HG03139 (cell line): ENCODE measurements at regions not wholly inside any gene's neighbourhood (a gene's known extent, or its start where the extent isn't known, plus 50 kb on each side); places are given as distances from the start of the nearest gene placed in this dataset.

Source experiments
- ATAC-seq: cut with Tn5 transposase; IDR thresholded peaks from one replicate; pipeline ENCODE4 v1.9.1; 2021; ENCODE audit not compliant: unreplicated experiment

GRCh38 chr9:79001012-79001411, 570.8 kb upstream of the TLE4 start:
- ATAC-seq, result no peak

- ATAC-seq, result no peak
Observed at GRCh38 chr9:79003514-79003913, 568.3 kb upstream of the TLE4 start.

GRCh38 chr9:79004032-79004431, 567.7 kb upstream of the TLE4 start:
- ATAC-seq, result no peak

GRCh38 chr9:79006546-79006945, 565.2 kb upstream of the TLE4 start:
- no peak for ATAC-seq

GRCh38 chr9:79007701-79008483, 563.9 kb upstream of the TLE4 start:
- ATAC-seq, result peak; percentile 85

GRCh38 chr9:79008916-79009315, 562.8 kb upstream of the TLE4 start:
- no peak for ATAC-seq

- ATAC-seq, result no peak
Observed at GRCh38 chr9:79011461-79011860, 560.3 kb upstream of the TLE4 start.

GRCh38 chr9:79012561-79012960, 559.2 kb upstream of the TLE4 start:
- ATAC-seq, result no peak

- no peak for ATAC-seq
Observed at GRCh38 chr9:79013715-79014610, 557.8 kb upstream of the TLE4 start.

- no peak for ATAC-seq
Observed at GRCh38 chr9:79014929-79015699, 556.7 kb upstream of the TLE4 start.

- ATAC-seq, result no peak
Observed at GRCh38 chr9:79015951-79016350, 555.8 kb upstream of the TLE4 start.

GRCh38 chr9:79020276-79020675, 551.5 kb upstream of the TLE4 start:
- no peak for ATAC-seq

GRCh38 chr9:79021084-79021483, 550.7 kb upstream of the TLE4 start:
- no peak for ATAC-seq

- ATAC-seq, result no peak
Observed at GRCh38 chr9:79023134-79023580, 548.6 kb upstream of the TLE4 start.

- peak; percentile 42 for ATAC-seq
Observed at GRCh38 chr9:79026316-79026715, 545.4 kb upstream of the TLE4 start.

- no peak for ATAC-seq
Observed at GRCh38 chr9:79028101-79028500, 543.7 kb upstream of the TLE4 start.

GRCh38 chr9:79034583-79034982, 537.2 kb upstream of the TLE4 start:
- ATAC-seq, result no peak

- ATAC-seq, result no peak
Observed at GRCh38 chr9:79037338-79037737, 534.4 kb upstream of the TLE4 start.

GRCh38 chr9:79040671-79041070, 531.1 kb upstream of the TLE4 start:
- ATAC-seq, result no peak

GRCh38 chr9:79041266-79041665, 530.5 kb upstream of the TLE4 start:
- ATAC-seq, result no peak

- ATAC-seq, result no peak
Observed at GRCh38 chr9:79043916-79044315, 527.8 kb upstream of the TLE4 start.
